H1 (cell line): ENCODE measurements at regions not wholly inside any gene's neighbourhood (a gene's known extent, or its start where the extent isn't known, plus 50 kb on each side); places are given as distances from the start of the nearest gene placed in this dataset.

Source experiments
- ASH2L ChIP-seq: fragments of 200-600, 300-600 bp; sonication (generic); IDR thresholded peaks from one replicate; pipeline ENCODE4 v1.7.1; 2017; ENCODE audit warnings: low read length
- RNF2 ChIP-seq: fragments of 200-900, 300-1000 bp; sonication (generic); IDR thresholded peaks from 2 replicates; pipeline ENCODE4 v1.7.1; 2016; ENCODE audit warnings: borderline replicate concordance, low read depth, mild to moderate bottlenecking, antibody characterized with exemption, low read length; ENCODE audit not compliant: poor library complexity, severe bottlenecking; ENCODE audit errors: missing control alignments

- TF ChIP-seq RNF2 (no peak), ASH2L (no peak)
Observed at GRCh38 chr12:23197266-23197665, 572.3 kb downstream of the ETNK1 start (continued).
